GM21529 (cell line): ENCODE measurements at regions not wholly inside any gene's neighbourhood (a gene's known extent, or its start where the extent isn't known, plus 50 kb on each side); places are given as distances from the start of the nearest gene placed in this dataset.

Source experiments
- ATAC-seq: cut with Tn5 transposase; IDR thresholded peaks from one replicate; pipeline ENCODE4 v1.9.1; 2021; ENCODE audit not compliant: unreplicated experiment

GRCh38 chr2:215772634-215773563 is 240.5 kb downstream of the MREG start:
- ATAC-seq, result no peak

- ATAC-seq, result no peak
Observed at GRCh38 chr2:215772003-215772402, 241.3 kb downstream of the MREG start.

- ATAC-seq, result no peak
Observed at GRCh38 chr2:215771241-215771640, 242.1 kb downstream of the MREG start.

GRCh38 chr2:215770668-215771067 is 242.7 kb downstream of the MREG start:
- ATAC-seq, result no peak

GRCh38 chr2:215769246-215769645 is 244.1 kb downstream of the MREG start:
- ATAC-seq, result no peak

GRCh38 chr2:215767625-215768024 is 245.7 kb downstream of the MREG start:
- ATAC-seq, result no peak

- ATAC-seq, result no peak
Observed at GRCh38 chr2:215765729-215766360, 247.5 kb downstream of the MREG start.

GRCh38 chr2:215764441-215765048 is 248.8 kb downstream of the MREG start:
- no peak for ATAC-seq

- no peak for ATAC-seq
Observed at GRCh38 chr2:215760557-215760956, 252.8 kb downstream of the MREG start.

- ATAC-seq, result no peak
Observed at GRCh38 chr2:215760091-215760490, 253.3 kb downstream of the MREG start.

- ATAC-seq, result no peak
Observed at GRCh38 chr2:215758691-215759090, 254.7 kb downstream of the MREG start.

- no peak for ATAC-seq
Observed at GRCh38 chr2:215756346-215756730, 257.0 kb downstream of the MREG start.

GRCh38 chr2:215755641-215756345 is 257.6 kb downstream of the MREG start:
- no peak for ATAC-seq

GRCh38 chr2:215754546-215754945 is 258.8 kb downstream of the MREG start:
- no peak for ATAC-seq

- ATAC-seq, result no peak
Observed at GRCh38 chr2:215753808-215754207, 259.5 kb downstream of the MREG start.

GRCh38 chr2:215752991-215753390 is 260.4 kb downstream of the MREG start:
- no peak for ATAC-seq

- ATAC-seq, result no peak
Observed at GRCh38 chr2:215752436-215752835, 260.9 kb downstream of the MREG start.

- no peak for ATAC-seq
Observed at GRCh38 chr2:215751911-215752272, 261.5 kb downstream of the MREG start.

GRCh38 chr2:215751200-215751910 is 262.0 kb downstream of the MREG start:
- ATAC-seq, result no peak

- no peak for ATAC-seq
Observed at GRCh38 chr2:215750763-215751162, 262.6 kb downstream of the MREG start.
